ENCODE measurements at regions not wholly inside any gene's neighbourhood (a gene's known extent, or its start where the extent isn't known, plus 50 kb on each side); places are given as distances from the start of the nearest gene placed in this dataset.

DNA sequence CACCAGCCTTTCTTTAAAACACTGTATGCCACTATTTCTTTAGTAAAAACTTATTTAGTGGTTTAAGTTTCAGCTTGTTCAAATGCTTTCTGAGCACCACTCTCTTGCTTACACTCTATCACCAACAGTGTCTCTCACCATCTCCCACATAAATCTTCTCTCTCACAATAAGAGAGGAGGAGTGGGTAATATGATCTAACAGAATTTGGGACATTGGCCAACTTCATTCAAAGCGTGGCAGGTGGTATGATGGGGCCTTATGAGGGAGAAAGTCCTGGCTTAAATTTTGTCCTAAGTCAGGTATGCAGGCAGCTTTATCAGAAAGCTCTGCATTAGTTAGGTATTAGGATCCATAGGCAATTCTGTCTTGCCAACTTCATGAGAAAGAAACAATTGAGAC is 1132.5 kb downstream of the TUSC7 start:
- DNase-seq (ENCODE audit: low read depth in 6 of 9, low spot score in 9 of 9): no peak
- 81% methylated on average over 1 of the region's 1 CpG for WGBS

GRCh38 chr3:117843356-117843755 is 1133.8 kb downstream of the TUSC7 start:
- DNase-seq (ENCODE audit: low read depth in 6 of 9, low spot score in 9 of 9): no peak
- no peaks in the 10 kb centered on the region for H3K9me3 ChIP-seq (ENCODE audit: control insufficient read depth in 2 of 2, insufficient read depth in 1 of 2, low read length in 1 of 2)
- H3K36me3 ChIP-seq (ENCODE audit: control insufficient read depth in 2 of 2, insufficient read depth in 2 of 2, low read length in 1 of 2): no peaks in the 10 kb centered on the region
- H3K4me1 ChIP-seq (ENCODE audit: control insufficient read depth in 2 of 2, insufficient read depth in 2 of 2, low read length in 2 of 2): no peaks in the 10 kb centered on the region
- H3K27me3 ChIP-seq (ENCODE audit: control insufficient read depth in 2 of 2, insufficient read depth in 1 of 2, low read length in 1 of 2): no peaks in the 10 kb centered on the region
- H3K4me3 ChIP-seq (ENCODE audit: low read length in 2 of 2): no peak overlapping the region
- H3K27ac ChIP-seq (ENCODE audit: low read depth in 1 of 2, low read length in 1 of 2): no peak overlapping the region

More for the DNA sequence above, 1132.5 kb downstream of the TUSC7 start:
- H3K4me1 ChIP-seq (ENCODE audit: control insufficient read depth in 2 of 2, insufficient read depth in 2 of 2, low read length in 2 of 2): no peaks in the 10 kb centered on the region
- no peaks in the 10 kb centered on the region for H3K9me3 ChIP-seq (ENCODE audit: control insufficient read depth in 2 of 2, insufficient read depth in 1 of 2, low read length in 1 of 2)
- no peak overlapping the region for H3K4me3 ChIP-seq (ENCODE audit: low read length in 2 of 2)
- no peaks in the 10 kb centered on the region for H3K36me3 ChIP-seq (ENCODE audit: control insufficient read depth in 2 of 2, insufficient read depth in 2 of 2, low read length in 1 of 2)
- H3K27ac ChIP-seq (ENCODE audit: low read depth in 1 of 2, low read length in 1 of 2): no peak overlapping the region
- H3K27me3 ChIP-seq (ENCODE audit: control insufficient read depth in 2 of 2, insufficient read depth in 1 of 2, low read length in 1 of 2): no peaks in the 10 kb centered on the region

DNA sequence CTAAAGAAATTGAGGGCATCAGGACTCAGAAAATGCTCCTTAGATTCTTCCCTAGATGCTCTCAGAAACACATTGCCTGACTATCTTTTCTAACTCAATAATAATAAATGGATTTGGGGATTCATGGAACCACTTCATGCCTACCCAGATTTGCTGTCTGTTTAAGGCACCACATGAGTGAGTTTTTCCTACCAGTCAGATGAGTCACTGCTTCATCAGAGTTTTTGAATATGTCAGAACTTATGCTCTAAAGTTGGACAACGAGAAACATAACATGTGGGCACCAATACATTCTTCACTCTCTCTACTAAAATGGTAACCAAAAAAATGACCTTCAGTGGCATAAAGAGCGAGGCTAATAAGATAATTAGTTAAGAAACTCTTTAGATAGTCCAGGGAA is 1135.1 kb downstream of the TUSC7 start:
- H3K27ac ChIP-seq (ENCODE audit: low read depth in 1 of 2, low read length in 1 of 2): no peak overlapping the region
- H3K36me3 ChIP-seq (ENCODE audit: control insufficient read depth in 2 of 2, insufficient read depth in 2 of 2, low read length in 1 of 2): no peaks in the 10 kb centered on the region
- H3K27me3 ChIP-seq (ENCODE audit: control insufficient read depth in 2 of 2, insufficient read depth in 1 of 2, low read length in 1 of 2): no peaks in the 10 kb centered on the region
- no peaks in the 10 kb centered on the region for H3K4me1 ChIP-seq (ENCODE audit: control insufficient read depth in 2 of 2, insufficient read depth in 2 of 2, low read length in 2 of 2)
- 82% methylated on average over 2 of the region's 2 CpGs for WGBS
- H3K4me3 ChIP-seq (ENCODE audit: low read length in 2 of 2): no peak overlapping the region
- no peaks in the 10 kb centered on the region for H3K9me3 ChIP-seq (ENCODE audit: control insufficient read depth in 2 of 2, insufficient read depth in 1 of 2, low read length in 1 of 2)
- no peak for DNase-seq (ENCODE audit: low read depth in 6 of 9, low spot score in 9 of 9)

DNA sequence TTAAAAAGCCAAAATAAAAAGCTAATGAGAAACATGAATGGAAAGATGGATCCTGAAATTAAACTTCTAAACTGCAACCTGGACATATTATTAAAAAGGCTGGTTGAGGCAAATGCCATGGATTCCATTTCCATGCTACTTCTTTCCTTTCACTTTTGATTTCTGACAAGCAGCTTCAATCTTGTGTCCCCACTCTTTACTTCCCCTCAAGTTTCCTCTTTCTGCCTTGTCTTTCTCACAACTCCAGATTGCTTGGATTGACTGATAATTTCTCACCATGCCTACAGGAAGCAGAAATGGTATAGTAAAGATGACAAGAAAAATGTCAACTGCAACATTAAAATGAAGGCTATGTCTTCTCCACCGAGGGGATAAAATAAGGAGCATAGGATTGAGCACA is 1136.7 kb downstream of the TUSC7 start:
- H3K36me3 ChIP-seq (ENCODE audit: control insufficient read depth in 2 of 2, insufficient read depth in 2 of 2, low read length in 1 of 2): no peaks in the 10 kb centered on the region
- H3K4me1 ChIP-seq (ENCODE audit: control insufficient read depth in 2 of 2, insufficient read depth in 2 of 2, low read length in 2 of 2): no peaks in the 10 kb centered on the region
- no peak overlapping the region for H3K4me3 ChIP-seq (ENCODE audit: low read length in 2 of 2)
- DNase-seq (ENCODE audit: low read depth in 6 of 9, low spot score in 9 of 9): no peak
- no peaks in the 10 kb centered on the region for H3K9me3 ChIP-seq (ENCODE audit: control insufficient read depth in 2 of 2, insufficient read depth in 1 of 2, low read length in 1 of 2)
- WGBS: 14% methylated on average over 1 of the region's 1 CpG
- H3K27ac ChIP-seq (ENCODE audit: low read depth in 1 of 2, low read length in 1 of 2): no peak overlapping the region
- no peaks in the 10 kb centered on the region for H3K27me3 ChIP-seq (ENCODE audit: control insufficient read depth in 2 of 2, insufficient read depth in 1 of 2, low read length in 1 of 2)

DNA sequence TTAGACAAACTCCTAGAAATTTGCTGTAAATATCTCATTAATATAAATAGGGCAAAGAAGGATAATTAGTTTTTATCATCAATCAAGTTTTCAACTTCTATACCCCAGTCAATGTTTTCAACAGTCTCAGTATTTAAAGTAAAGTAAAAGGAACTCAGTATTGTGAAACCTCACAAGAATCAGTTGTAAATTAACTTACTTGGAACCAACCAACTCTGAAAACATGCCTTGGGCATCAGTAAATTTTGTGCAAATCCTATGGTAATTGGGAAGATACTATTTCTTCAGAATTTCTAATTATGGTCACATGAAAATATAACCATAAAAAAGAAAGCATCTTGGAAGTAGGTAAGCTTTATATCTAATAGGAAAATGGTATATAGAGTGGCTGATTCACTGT is 1139.0 kb downstream of the TUSC7 start:
- Histone ChIP-seq H3K36me3 (ENCODE audit: control insufficient read depth in 2 of 2, insufficient read depth in 2 of 2, low read length in 1 of 2) (no peaks in the 10 kb centered on the region), H3K27ac (ENCODE audit: low read depth in 1 of 2, low read length in 1 of 2) (no peak overlapping the region), H3K9me3 (ENCODE audit: control insufficient read depth in 2 of 2, insufficient read depth in 1 of 2, low read length in 1 of 2) (no peaks in the 10 kb centered on the region), H3K4me3 (ENCODE audit: low read length in 2 of 2) (no peak overlapping the region), H3K27me3 (ENCODE audit: control insufficient read depth in 2 of 2, insufficient read depth in 1 of 2, low read length in 1 of 2) (no peaks in the 10 kb centered on the region), H3K4me1 (ENCODE audit: control insufficient read depth in 2 of 2, insufficient read depth in 2 of 2, low read length in 2 of 2) (no peaks in the 10 kb centered on the region)
- no peak for DNase-seq (ENCODE audit: low read depth in 6 of 9, low spot score in 9 of 9)

GRCh38 chr3:117853923-117854668 is 1144.5 kb downstream of the TUSC7 start:
- Histone ChIP-seq H3K4me3 (ENCODE audit: low read length in 2 of 2) (no peak overlapping the region), H3K27ac (ENCODE audit: low read depth in 1 of 2, low read length in 1 of 2) (no peak overlapping the region), H3K36me3 (ENCODE audit: control insufficient read depth in 2 of 2, insufficient read depth in 2 of 2, low read length in 1 of 2) (no peaks in the 10 kb centered on the region), H3K9me3 (ENCODE audit: control insufficient read depth in 2 of 2, insufficient read depth in 1 of 2, low read length in 1 of 2) (no peaks in the 10 kb centered on the region), H3K27me3 (ENCODE audit: control insufficient read depth in 2 of 2, insufficient read depth in 1 of 2, low read length in 1 of 2) (no peaks in the 10 kb centered on the region), H3K4me1 (ENCODE audit: control insufficient read depth in 2 of 2, insufficient read depth in 2 of 2, low read length in 2 of 2) (no peaks in the 10 kb centered on the region)
- WGBS: 93% methylated on average over 5 of the region's 5 CpGs
- no peak for DNase-seq (ENCODE audit: low read depth in 6 of 9, low spot score in 9 of 9)

GRCh38 chr3:117856354-117856753 is 1146.8 kb downstream of the TUSC7 start:
- no peak overlapping the region for H3K4me3 ChIP-seq (ENCODE audit: low read length in 2 of 2)
- no peaks in the 10 kb centered on the region for H3K27me3 ChIP-seq (ENCODE audit: control insufficient read depth in 2 of 2, insufficient read depth in 1 of 2, low read length in 1 of 2)
- H3K36me3 ChIP-seq (ENCODE audit: control insufficient read depth in 2 of 2, insufficient read depth in 2 of 2, low read length in 1 of 2): no peaks in the 10 kb centered on the region
- no peak for DNase-seq (ENCODE audit: low read depth in 6 of 9, low spot score in 9 of 9)
- no peaks in the 10 kb centered on the region for H3K4me1 ChIP-seq (ENCODE audit: control insufficient read depth in 2 of 2, insufficient read depth in 2 of 2, low read length in 2 of 2)
- 94% methylated on average over 1 of the region's 1 CpG for WGBS
- H3K9me3 ChIP-seq (ENCODE audit: control insufficient read depth in 2 of 2, insufficient read depth in 1 of 2, low read length in 1 of 2): no peaks in the 10 kb centered on the region
- no peak overlapping the region for H3K27ac ChIP-seq (ENCODE audit: low read depth in 1 of 2, low read length in 1 of 2)

GRCh38 chr3:117863146-117863545 is 1153.6 kb downstream of the TUSC7 start:
- no peak overlapping the region for H3K27ac ChIP-seq (ENCODE audit: low read depth in 1 of 2, low read length in 1 of 2)
- H3K36me3 ChIP-seq (ENCODE audit: control insufficient read depth in 2 of 2, insufficient read depth in 2 of 2, low read length in 1 of 2): no peaks in the 10 kb centered on the region
- no peaks in the 10 kb centered on the region for H3K4me1 ChIP-seq (ENCODE audit: control insufficient read depth in 2 of 2, insufficient read depth in 2 of 2, low read length in 2 of 2)
- DNase-seq (ENCODE audit: low read depth in 6 of 9, low spot score in 9 of 9): no peak
- no peaks in the 10 kb centered on the region for H3K27me3 ChIP-seq (ENCODE audit: control insufficient read depth in 2 of 2, insufficient read depth in 1 of 2, low read length in 1 of 2)
- WGBS: 96% methylated on average over 2 of the region's 2 CpGs
- no peaks in the 10 kb centered on the region for H3K9me3 ChIP-seq (ENCODE audit: control insufficient read depth in 2 of 2, insufficient read depth in 1 of 2, low read length in 1 of 2)
- no peak overlapping the region for H3K4me3 ChIP-seq (ENCODE audit: low read length in 2 of 2)

DNA sequence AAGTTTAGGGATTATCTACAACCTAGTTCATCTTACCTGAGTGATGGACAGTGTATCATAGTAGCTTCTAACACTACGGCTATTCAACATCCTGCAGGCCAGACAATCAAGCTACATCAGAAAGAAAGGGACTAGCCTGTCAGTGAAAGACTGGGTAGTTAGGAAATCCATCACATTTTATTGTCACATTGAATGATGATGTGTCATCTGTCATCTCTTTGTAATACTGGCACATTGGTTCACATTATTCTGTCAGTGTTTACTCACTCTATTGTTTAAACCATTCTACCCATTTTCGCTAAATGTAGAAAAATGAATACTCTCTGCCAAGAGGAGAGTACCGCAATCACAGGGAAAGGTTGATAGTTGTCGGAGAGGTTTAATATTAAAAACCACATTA is 1155.8 kb downstream of the TUSC7 start:
- H3K27me3 ChIP-seq (ENCODE audit: control insufficient read depth in 2 of 2, insufficient read depth in 1 of 2, low read length in 1 of 2): no peaks in the 10 kb centered on the region
- H3K4me3 ChIP-seq (ENCODE audit: low read length in 2 of 2): no peak overlapping the region
- WGBS: 94% methylated on average over 4 of the region's 4 CpGs
- no peaks in the 10 kb centered on the region for H3K9me3 ChIP-seq (ENCODE audit: control insufficient read depth in 2 of 2, insufficient read depth in 1 of 2, low read length in 1 of 2)
- DNase-seq (ENCODE audit: low read depth in 6 of 9, low spot score in 9 of 9): no peak
- no peak overlapping the region for H3K27ac ChIP-seq (ENCODE audit: low read depth in 1 of 2, low read length in 1 of 2)
- H3K36me3 ChIP-seq (ENCODE audit: control insufficient read depth in 2 of 2, insufficient read depth in 2 of 2, low read length in 1 of 2): no peaks in the 10 kb centered on the region
- H3K4me1 ChIP-seq (ENCODE audit: control insufficient read depth in 2 of 2, insufficient read depth in 2 of 2, low read length in 2 of 2): no peaks in the 10 kb centered on the region

GRCh38 chr3:117868766-117869165 is 1159.2 kb downstream of the TUSC7 start:
- 94% methylated on average over 2 of the region's 2 CpGs for WGBS
- H3K36me3 ChIP-seq (ENCODE audit: control insufficient read depth in 2 of 2, insufficient read depth in 2 of 2, low read length in 1 of 2): no peaks in the 10 kb centered on the region

More at GRCh38 chr3:117868766-117869165, 1159.2 kb downstream of the TUSC7 start:
- no peak overlapping the region for H3K27ac ChIP-seq (ENCODE audit: low read depth in 1 of 2, low read length in 1 of 2)
- no peak overlapping the region for H3K4me3 ChIP-seq (ENCODE audit: low read length in 2 of 2)
- no peak for DNase-seq (ENCODE audit: low read depth in 6 of 9, low spot score in 9 of 9)
- no peaks in the 10 kb centered on the region for H3K27me3 ChIP-seq (ENCODE audit: control insufficient read depth in 2 of 2, insufficient read depth in 1 of 2, low read length in 1 of 2)
- H3K4me1 ChIP-seq (ENCODE audit: control insufficient read depth in 2 of 2, insufficient read depth in 2 of 2, low read length in 2 of 2): no peaks in the 10 kb centered on the region
- no peaks in the 10 kb centered on the region for H3K9me3 ChIP-seq (ENCODE audit: control insufficient read depth in 2 of 2, insufficient read depth in 1 of 2, low read length in 1 of 2)
